ENCODE measurements at regions not wholly inside any gene's neighbourhood (a gene's known extent, or its start where the extent isn't known, plus 50 kb on each side); places are given as distances from the start of the nearest gene placed in this dataset.

DNA sequence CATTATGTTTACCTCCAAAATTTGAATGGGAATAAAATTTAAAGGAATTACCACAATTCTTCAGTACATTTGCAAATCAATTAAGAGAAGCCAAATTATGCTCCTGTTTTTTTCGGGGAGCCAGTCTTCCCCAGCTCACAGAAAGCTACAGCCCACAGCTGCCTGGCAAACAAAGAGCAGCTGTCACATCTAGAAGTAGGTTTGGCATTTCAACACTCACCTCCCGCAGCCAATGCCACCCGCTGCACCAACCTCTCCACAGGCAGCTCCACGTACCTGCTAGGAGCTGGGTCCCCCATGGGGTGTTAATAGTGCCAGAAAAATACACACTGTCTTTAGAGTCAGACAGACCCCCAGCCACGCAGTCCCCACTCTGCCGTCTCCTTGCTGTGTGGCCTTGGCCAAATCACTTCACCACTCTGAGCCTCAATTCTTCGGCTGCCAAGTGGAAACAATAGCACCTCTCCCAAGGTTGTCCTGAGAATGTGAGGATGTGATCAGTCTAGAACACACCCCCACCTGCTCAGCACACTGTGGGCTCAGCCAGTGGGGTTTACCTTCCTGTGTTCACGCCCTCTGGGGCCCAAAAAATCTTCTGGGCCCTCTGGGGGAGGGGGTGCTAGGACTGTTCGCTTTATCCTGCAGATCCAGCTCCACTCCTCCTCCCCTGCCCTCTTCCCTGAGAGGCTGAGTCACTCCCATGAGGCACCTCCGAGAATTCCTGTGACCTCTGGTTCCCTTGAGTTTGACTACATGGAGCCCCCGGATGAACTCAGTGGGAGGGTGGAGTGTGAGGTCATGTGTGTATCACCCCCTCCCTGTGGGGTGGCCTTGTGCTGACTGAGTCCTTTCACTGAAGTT lies 204.3 kb upstream of the GRIK3 start:
- no peaks in the 10 kb centered on the region for H3K27me3 ChIP-seq (ENCODE audit: control insufficient read depth, insufficient read depth, low read length)
- DNase-seq (ENCODE audit: low read depth in 2 of 2) = no peak

DNA sequence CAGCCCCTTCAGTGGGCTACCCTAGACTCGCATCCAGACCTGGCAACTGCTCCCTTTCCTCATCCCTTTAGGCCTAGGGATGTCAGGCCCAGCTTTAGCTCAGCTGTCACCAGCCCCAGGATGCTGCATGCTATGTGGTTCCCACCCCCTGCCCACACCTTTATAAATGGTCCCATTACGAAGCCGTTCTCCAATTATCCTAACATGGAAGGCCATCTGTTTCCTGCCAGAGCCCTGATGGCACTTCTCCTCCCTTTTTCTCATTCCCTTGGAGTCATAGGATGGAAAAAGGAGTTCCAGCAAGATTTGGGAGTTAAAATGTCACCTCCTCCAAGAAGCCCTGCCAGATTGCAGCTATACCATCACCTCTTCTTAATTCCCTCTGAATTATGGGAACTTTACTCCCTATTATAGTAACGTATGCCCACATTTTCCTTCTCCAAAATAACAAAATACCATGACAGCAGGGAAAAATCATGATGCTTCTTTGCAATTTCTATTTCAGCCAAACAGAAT lies 205.0 kb upstream of the GRIK3 start:
- H4K20me1 ChIP-seq (ENCODE audit: control insufficient read depth, extremely low read depth, insufficient read depth, low read length) = no peaks in the 10 kb centered on the region
- H3K9me3 ChIP-seq (ENCODE audit: control insufficient read depth, insufficient read depth, low read depth, low read length) = no peaks in the 10 kb centered on the region
- H3K9ac ChIP-seq (ENCODE audit: insufficient read depth, low read length) = no peak overlapping the region
- H3K4me1 ChIP-seq (ENCODE audit: control insufficient read depth, extremely low read depth, insufficient read depth, low read length) = no peaks in the 10 kb centered on the region
- H3K4me3 ChIP-seq (replicated peaks in 1 of 4; ENCODE audit: control extremely low read depth in 1 of 4, insufficient read depth in 1 of 4, low read depth in 3 of 4, low read length in 4 of 4) = no peak overlapping the region
- H3K27ac ChIP-seq (ENCODE audit: insufficient read depth, low read length) = no peak overlapping the region
- no peaks in the 10 kb centered on the region for H3K27me3 ChIP-seq (ENCODE audit: control insufficient read depth, insufficient read depth, low read length)
- no peaks in the 10 kb centered on the region for H3K79me2 ChIP-seq (ENCODE audit: control insufficient read depth, insufficient read depth, low read length)
- H3K36me3 ChIP-seq (ENCODE audit: control insufficient read depth, insufficient read depth, low read length) = no peaks in the 10 kb centered on the region
- no peak overlapping the region for H3K4me2 ChIP-seq (ENCODE audit: extremely low read depth, insufficient read depth, low read length)
- TF ChIP-seq EZH2 (IDR thresholded peaks at IDR 0.05; ENCODE audit: low read length, missing control alignments) (no peak), CTCF (conservative IDR thresholded peaks at IDR 0.05 in 1 of 2, IDR thresholded peaks at IDR 0.05 in 1 of 2; ENCODE audit: low read depth in 1 of 2, low read length in 2 of 2) (no peak)
- DNase-seq (ENCODE audit: low read depth in 2 of 2) = no peak
- H2AFZ ChIP-seq (ENCODE audit: low read length) = no peak overlapping the region

More for the DNA sequence above, 204.3 kb upstream of the GRIK3 start:
- Histone ChIP-seq H3K36me3 (ENCODE audit: control insufficient read depth, insufficient read depth, low read length) (no peaks in the 10 kb centered on the region), H3K79me2 (ENCODE audit: control insufficient read depth, insufficient read depth, low read length) (no peaks in the 10 kb centered on the region), H2AFZ (ENCODE audit: low read length) (no peak overlapping the region), H3K9me3 (ENCODE audit: control insufficient read depth, insufficient read depth, low read depth, low read length) (no peaks in the 10 kb centered on the region), H4K20me1 (ENCODE audit: control insufficient read depth, extremely low read depth, insufficient read depth, low read length) (no peaks in the 10 kb centered on the region), H3K4me2 (ENCODE audit: extremely low read depth, insufficient read depth, low read length) (no peak overlapping the region), H3K4me1 (ENCODE audit: control insufficient read depth, extremely low read depth, insufficient read depth, low read length) (no peaks in the 10 kb centered on the region), H3K27ac (ENCODE audit: insufficient read depth, low read length) (no peak overlapping the region), H3K4me3 (replicated peaks in 1 of 4; ENCODE audit: control extremely low read depth in 1 of 4, insufficient read depth in 1 of 4, low read depth in 3 of 4, low read length in 4 of 4) (no peak overlapping the region), H3K9ac (ENCODE audit: insufficient read depth, low read length) (no peak overlapping the region)
- no peak for TF ChIP-seq EZH2 (IDR thresholded peaks at IDR 0.05; ENCODE audit: low read length, missing control alignments)
- TF ChIP-seq CTCF (conservative IDR thresholded peaks at IDR 0.05 in 1 of 2, IDR thresholded peaks at IDR 0.05 in 1 of 2; ENCODE audit: low read depth in 1 of 2, low read length in 2 of 2) = no peak

GRCh38 chr1:37240897-37241296 lies 206.6 kb upstream of the GRIK3 start:
- H3K4me1 ChIP-seq (ENCODE audit: control insufficient read depth, extremely low read depth, insufficient read depth, low read length) = no peaks in the 10 kb centered on the region
- DNase-seq (ENCODE audit: low read depth in 2 of 2) = no peak
- H3K4me2 ChIP-seq (ENCODE audit: extremely low read depth, insufficient read depth, low read length) = no peak overlapping the region
- H2AFZ ChIP-seq (ENCODE audit: low read length) = no peak overlapping the region
- no peaks in the 10 kb centered on the region for H4K20me1 ChIP-seq (ENCODE audit: control insufficient read depth, extremely low read depth, insufficient read depth, low read length)
- H3K79me2 ChIP-seq (ENCODE audit: control insufficient read depth, insufficient read depth, low read length) = no peaks in the 10 kb centered on the region
- no peak for TF ChIP-seq EZH2 (IDR thresholded peaks at IDR 0.05; ENCODE audit: low read length, missing control alignments)
- no peak overlapping the region for H3K4me3 ChIP-seq (replicated peaks in 1 of 4; ENCODE audit: control extremely low read depth in 1 of 4, insufficient read depth in 1 of 4, low read depth in 3 of 4, low read length in 4 of 4)
- H3K36me3 ChIP-seq (ENCODE audit: control insufficient read depth, insufficient read depth, low read length) = no peaks in the 10 kb centered on the region
- no peak overlapping the region for H3K27ac ChIP-seq (ENCODE audit: insufficient read depth, low read length)
- no peaks in the 10 kb centered on the region for H3K27me3 ChIP-seq (ENCODE audit: control insufficient read depth, insufficient read depth, low read length)
- no peak overlapping the region for H3K9ac ChIP-seq (ENCODE audit: insufficient read depth, low read length)
- no peaks in the 10 kb centered on the region for H3K9me3 ChIP-seq (ENCODE audit: control insufficient read depth, insufficient read depth, low read depth, low read length)

All from fibroblast of lung (primary cell).